ENCODE measurements at regions not wholly inside any gene's neighbourhood (a gene's known extent, or its start where the extent isn't known, plus 50 kb on each side); places are given as distances from the start of the nearest gene placed in this dataset.

- no peaks in the 10 kb centered on the region for H3K9me3 ChIP-seq
- no peaks in the 10 kb centered on the region for H3K4me1 ChIP-seq
- H3K27me3 ChIP-seq, result no peaks in the 10 kb centered on the region
- no peak for DNase-seq
- H3K9ac ChIP-seq (ENCODE audit: low read depth in 2 of 2, low read length in 2 of 2), result no peak overlapping the region
- intact Hi-C loops (cut with DNase I), result no loop called here
- TF ChIP-seq, protein P1, sequence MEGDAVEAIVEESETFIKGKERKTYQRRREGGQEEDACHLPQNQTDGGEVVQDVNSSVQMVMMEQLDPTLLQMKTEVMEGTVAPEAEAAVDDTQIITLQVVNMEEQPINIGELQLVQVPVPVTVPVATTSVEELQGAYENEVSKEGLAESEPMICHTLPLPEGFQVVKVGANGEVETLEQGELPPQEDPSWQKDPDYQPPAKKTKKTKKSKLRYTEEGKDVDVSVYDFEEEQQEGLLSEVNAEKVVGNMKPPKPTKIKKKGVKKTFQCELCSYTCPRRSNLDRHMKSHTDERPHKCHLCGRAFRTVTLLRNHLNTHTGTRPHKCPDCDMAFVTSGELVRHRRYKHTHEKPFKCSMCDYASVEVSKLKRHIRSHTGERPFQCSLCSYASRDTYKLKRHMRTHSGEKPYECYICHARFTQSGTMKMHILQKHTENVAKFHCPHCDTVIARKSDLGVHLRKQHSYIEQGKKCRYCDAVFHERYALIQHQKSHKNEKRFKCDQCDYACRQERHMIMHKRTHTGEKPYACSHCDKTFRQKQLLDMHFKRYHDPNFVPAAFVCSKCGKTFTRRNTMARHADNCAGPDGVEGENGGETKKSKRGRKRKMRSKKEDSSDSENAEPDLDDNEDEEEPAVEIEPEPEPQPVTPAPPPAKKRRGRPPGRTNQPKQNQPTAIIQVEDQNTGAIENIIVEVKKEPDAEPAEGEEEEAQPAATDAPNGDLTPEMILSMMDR (IDR thresholded peaks at IDR 0.05), result no peak
- H3K36me3 ChIP-seq, result no peaks in the 10 kb centered on the region
- H3K27ac ChIP-seq, result no peak overlapping the region
- H3K4me3 ChIP-seq, result no peak overlapping the region
Observed at GRCh38 chr6:12555781-12556180, 160.8 kb upstream of the PHACTR1 start.

DNA sequence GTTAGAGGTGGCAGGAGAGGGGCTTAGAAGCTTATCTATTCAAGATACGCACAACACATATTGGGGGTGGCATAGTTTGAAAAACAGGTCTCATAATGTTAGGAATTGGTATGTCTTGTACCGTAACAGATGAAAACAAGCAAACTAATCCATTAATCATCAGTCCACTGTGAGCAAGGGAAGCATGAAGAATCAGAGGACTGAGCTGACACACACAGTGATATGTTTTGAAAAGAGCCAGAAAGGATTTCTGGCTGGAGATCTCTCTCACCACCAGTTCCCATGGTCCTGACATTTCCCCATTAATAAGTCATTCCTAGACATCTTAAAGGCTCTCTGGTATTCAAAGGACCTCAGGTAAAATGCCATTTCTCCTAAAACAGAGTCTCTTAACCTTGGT, 158.8 kb upstream of the PHACTR1 start:
- Histone ChIP-seq H3K4me3 (no peak overlapping the region), H3K27ac (no peak overlapping the region), H3K27me3 (no peaks in the 10 kb centered on the region), H3K36me3 (no peaks in the 10 kb centered on the region), H3K9me3 (no peaks in the 10 kb centered on the region), H3K4me1 (no peaks in the 10 kb centered on the region), H3K9ac (ENCODE audit: low read depth in 2 of 2, low read length in 2 of 2) (no peak overlapping the region)
- TF ChIP-seq, protein P1 (IDR thresholded peaks at IDR 0.05), result no peak
- DNase-seq, result no peak
- intact Hi-C loops (cut with DNase I), result no loop called here

DNA sequence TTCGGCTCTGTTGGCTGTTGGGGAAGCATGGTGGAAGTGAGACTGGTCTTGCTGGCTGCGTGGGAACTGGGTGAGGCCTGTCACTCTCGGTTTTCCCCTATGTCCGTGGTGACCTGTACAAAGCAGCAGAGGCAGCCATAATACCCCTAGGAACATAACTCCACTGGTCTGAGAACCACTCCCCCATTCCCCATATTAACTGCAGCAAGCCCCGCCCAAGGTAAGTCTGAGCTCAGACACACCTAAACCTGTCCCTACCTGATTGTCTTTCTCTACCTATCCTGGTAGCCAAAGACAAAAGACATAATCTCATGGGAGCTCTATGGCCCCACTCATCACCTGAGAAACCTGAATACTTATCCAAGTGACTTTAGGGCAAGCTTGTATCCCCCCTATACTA, 156.3 kb upstream of the PHACTR1 start:
- H3K36me3 ChIP-seq, result no peaks in the 10 kb centered on the region
- H3K4me3 ChIP-seq, result no peak overlapping the region
- no peak overlapping the region for H3K9ac ChIP-seq (ENCODE audit: low read depth in 2 of 2, low read length in 2 of 2)
- H3K27ac ChIP-seq, result no peak overlapping the region
- TF ChIP-seq, protein P1 (IDR thresholded peaks at IDR 0.05), result no peak
- H3K4me1 ChIP-seq, result no peaks in the 10 kb centered on the region
- intact Hi-C loops (cut with DNase I), result no loop called here
- no peaks in the 10 kb centered on the region for H3K27me3 ChIP-seq
- no peak for DNase-seq
- H3K9me3 ChIP-seq, result no peaks in the 10 kb centered on the region

- H3K9me3 ChIP-seq, result no peaks in the 10 kb centered on the region
- no peak overlapping the region for H3K27ac ChIP-seq
- intact Hi-C loops (cut with DNase I), result no loop called here
- DNase-seq, result no peak
- no peak overlapping the region for H3K4me3 ChIP-seq
- H3K9ac ChIP-seq (ENCODE audit: low read depth in 2 of 2, low read length in 2 of 2), result no peak overlapping the region
- no peaks in the 10 kb centered on the region for H3K4me1 ChIP-seq
- no peaks in the 10 kb centered on the region for H3K36me3 ChIP-seq
- TF ChIP-seq, protein P1 (IDR thresholded peaks at IDR 0.05), result no peak
- no peaks in the 10 kb centered on the region for H3K27me3 ChIP-seq
Observed at GRCh38 chr6:12566618-12567123, 149.9 kb upstream of the PHACTR1 start.

- no peaks in the 10 kb centered on the region for H3K9me3 ChIP-seq
- H3K9ac ChIP-seq (ENCODE audit: low read depth in 2 of 2, low read length in 2 of 2), result no peak overlapping the region
- H3K36me3 ChIP-seq, result no peaks in the 10 kb centered on the region
- no peak overlapping the region for H3K27ac ChIP-seq
- TF ChIP-seq, protein P1 (IDR thresholded peaks at IDR 0.05), result no peak
- no peak overlapping the region for H3K4me3 ChIP-seq
- DNase-seq, result no peak
- no peaks in the 10 kb centered on the region for H3K4me1 ChIP-seq
- intact Hi-C loops (cut with DNase I), result no loop called here
- no peaks in the 10 kb centered on the region for H3K27me3 ChIP-seq
Observed at GRCh38 chr6:12567682-12568081, 148.9 kb upstream of the PHACTR1 start.

DNA sequence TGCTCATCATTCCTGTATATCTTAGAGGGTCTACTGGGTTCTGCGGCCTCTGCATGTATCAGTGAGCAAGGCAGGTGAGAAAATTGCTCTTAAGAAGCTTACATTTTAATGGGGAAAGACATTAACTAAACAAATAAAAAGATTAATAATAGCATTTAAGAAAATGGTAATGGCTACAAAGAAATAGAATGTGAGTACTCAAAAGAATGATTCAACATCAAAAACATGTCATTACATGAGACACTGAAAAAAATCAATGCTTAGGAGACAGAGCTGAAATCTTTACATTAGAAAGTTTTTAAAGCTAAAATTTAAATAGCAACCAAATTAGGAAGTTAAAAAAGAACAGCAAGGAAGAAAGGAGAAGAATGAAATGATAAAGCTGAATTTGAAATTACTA, 146.9 kb upstream of the PHACTR1 start:
- H3K9me3 ChIP-seq, result no peaks in the 10 kb centered on the region
- no peak overlapping the region for H3K9ac ChIP-seq (ENCODE audit: low read depth in 2 of 2, low read length in 2 of 2)
- H3K4me1 ChIP-seq, result no peaks in the 10 kb centered on the region
- no peak overlapping the region for H3K27ac ChIP-seq
- no peak for DNase-seq
- H3K4me3 ChIP-seq, result no peak overlapping the region
- TF ChIP-seq, protein P1 (IDR thresholded peaks at IDR 0.05), result no peak
- no peaks in the 10 kb centered on the region for H3K36me3 ChIP-seq
- no peaks in the 10 kb centered on the region for H3K27me3 ChIP-seq
- intact Hi-C loops (cut with DNase I), result no loop called here
